ENCODE measurements at regions not wholly inside any gene's neighbourhood (a gene's known extent, or its start where the extent isn't known, plus 50 kb on each side); places are given as distances from the start of the nearest gene placed in this dataset.

DNA sequence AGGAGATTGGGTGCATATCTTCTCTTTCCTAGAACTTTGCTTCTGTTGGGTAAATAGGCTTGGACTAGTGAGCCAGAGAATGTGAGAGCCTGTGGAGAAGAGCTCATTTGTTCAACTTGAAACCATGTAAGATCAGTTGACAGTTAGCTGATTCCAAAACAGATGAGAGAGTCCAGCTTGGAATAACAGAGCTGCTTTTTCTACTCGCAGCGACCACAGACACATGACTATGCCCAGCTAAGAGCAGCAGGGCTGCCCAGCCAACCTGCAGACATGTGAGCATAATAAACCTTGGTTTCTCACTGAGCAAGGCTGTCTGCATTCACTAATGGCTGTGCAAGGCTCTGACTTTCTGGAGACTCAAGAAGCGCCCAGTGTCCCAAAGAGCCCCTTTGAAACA is 209.2 kb downstream of the C12orf75 start:
- no peak for DNase-seq

DNA sequence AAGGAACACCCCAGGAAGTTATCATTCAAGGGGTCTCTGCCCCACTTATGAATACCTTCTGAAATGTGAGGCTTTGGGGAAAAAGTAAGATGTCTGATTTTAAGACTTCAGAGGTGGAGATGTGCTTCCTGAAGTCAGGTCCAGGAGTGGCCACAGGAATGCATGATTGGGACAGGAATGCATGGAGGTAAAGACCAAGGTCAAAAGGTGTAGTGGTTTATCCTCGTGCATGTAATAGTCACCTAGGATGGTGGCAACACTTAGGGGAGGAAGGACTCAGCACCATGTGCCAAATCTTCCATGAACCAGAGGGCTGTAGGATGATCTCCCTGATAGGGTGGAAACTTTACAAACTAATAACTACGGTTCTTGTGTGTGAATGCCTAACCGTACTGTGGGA is 217.3 kb downstream of the C12orf75 start:
- no peak for DNase-seq

DNA sequence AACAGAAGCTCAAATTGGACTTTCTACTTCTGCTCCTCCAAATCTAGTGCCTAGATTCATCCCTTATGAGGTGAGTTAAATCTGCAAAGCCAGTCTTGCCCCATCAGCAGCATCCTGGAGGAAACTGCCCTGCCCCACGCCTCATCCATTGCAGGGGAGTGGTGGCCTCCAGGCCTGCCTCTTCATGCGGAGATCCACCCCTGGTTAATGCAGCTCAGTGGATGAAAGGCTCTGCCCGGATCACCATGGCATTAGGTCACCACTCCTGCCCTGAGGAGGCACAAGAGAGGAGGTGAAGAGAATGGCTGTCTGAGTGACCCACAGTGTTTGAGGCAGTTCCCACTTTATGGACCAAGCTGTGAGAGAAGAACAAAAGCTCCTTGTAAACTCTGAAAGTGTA is 218.1 kb downstream of the C12orf75 start:
- no peak for DNase-seq

DNA sequence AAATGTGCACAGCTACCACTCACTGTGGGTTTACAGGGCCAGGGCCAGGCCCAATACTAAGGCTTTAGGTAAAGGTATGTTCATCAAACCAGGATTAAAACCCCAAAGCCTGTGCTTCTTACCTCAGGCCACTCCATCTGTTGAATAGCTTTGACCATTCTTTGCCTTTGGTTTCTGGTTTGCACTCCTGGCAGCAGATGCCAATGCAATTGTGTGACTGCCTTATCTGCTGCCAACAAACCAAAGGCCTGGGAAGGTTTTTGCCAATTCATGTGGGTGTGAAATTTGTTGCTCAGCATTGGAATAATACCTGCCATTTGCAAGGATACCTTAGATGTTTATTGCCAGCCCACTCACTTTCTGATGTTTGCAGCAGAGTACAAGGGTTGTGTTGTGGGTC is 221.6 kb downstream of the C12orf75 start:
- no peak for DNase-seq

DNA sequence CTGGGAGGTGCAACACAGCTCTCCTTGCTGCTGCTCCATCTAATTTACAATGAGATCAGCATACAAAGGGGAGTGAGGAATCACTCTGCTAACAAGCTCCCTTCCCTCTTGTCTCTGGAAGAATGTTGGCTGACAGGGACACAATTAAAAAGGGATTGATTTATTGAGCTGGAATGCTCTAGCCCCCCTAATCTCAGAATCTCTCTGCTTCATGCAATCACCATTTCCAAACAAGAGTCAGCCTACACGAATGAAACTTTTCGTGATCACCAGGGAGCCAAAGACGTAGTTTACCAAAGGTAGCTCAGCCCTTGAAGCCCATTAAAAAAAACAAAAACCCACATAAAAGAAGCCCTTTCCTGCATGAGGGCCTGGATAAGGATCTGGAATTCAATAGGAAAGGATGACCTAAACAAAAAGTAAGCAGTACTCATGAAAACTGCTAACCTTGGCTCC is 223.8 kb downstream of the C12orf75 start:
- DNase-seq, result no peak

DNA sequence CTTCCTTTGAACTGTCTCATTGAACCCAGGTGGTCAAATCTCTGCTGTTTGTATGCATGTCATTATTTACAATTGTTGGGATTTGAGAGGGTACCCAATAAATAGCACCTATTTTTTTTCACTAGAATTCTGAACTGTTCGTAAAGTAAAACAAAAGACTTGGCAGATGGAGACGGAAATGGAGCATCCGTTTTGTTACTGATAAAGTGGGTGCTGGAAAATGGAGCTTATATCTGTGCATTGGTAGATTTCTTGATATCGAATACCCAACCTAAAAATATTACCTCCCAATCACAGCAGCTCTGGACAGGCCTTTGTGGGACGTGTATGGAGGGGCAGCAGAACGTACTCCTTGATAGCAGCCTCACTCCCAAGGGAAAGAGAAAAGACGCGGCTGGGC is 224.4 kb downstream of the C12orf75 start:
- no peak for DNase-seq

DNA sequence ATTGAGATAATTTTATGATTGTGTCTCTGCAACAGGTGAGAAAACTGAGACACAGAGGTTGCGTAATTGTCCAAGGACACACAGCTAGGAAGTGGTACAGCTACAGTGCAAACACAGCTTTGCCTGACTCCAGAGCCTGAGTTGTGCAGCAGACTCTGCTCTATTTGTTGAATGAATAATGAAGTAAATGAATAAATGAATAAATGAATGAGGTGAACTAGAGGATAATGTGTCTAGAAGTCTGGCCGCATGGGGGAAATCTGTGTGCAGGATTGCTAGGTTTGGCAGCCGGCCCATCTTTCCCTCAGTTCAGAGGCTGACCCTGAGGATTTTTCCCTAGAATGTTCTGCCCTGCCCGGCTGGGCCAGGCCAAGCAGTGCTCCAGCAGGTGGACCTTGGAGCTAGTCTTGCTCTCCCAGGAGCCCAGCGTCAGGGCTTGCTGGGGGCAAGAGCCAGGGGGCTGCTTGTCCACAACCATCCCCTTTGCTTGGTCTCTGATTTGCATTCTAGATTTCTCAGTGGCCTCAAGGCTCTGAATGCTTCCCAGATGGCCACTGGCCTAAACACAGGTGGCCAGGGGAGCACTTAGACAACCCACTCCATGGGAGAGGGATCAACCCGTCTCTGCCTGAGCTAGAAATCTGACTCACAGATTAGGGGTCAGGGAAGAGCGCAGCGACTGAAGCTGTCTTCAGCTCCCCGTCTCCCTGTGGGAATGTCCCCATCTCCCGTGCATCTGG is 225.2 kb downstream of the C12orf75 start:
- no peak for DNase-seq

DNA sequence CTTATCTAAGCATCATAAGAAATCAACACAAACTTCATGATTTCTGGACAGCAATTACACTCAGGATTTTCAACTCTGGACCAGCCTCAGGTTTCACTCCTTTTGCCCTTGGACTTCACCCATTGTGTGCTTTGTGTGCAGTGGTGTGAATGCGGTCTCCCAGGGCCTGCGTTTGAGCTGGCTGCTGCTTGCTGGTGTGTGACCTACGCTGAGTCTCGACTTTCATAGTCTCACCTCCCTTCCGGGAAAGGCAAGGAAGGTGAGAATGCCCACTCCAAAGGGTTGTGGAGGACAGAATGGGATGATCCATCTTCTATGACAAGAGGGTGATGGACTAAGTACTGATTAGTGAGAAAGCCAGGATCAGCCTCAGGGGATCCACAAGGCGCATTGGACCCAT is 228.8 kb downstream of the C12orf75 start:
- DNase-seq, result no peak

DNA sequence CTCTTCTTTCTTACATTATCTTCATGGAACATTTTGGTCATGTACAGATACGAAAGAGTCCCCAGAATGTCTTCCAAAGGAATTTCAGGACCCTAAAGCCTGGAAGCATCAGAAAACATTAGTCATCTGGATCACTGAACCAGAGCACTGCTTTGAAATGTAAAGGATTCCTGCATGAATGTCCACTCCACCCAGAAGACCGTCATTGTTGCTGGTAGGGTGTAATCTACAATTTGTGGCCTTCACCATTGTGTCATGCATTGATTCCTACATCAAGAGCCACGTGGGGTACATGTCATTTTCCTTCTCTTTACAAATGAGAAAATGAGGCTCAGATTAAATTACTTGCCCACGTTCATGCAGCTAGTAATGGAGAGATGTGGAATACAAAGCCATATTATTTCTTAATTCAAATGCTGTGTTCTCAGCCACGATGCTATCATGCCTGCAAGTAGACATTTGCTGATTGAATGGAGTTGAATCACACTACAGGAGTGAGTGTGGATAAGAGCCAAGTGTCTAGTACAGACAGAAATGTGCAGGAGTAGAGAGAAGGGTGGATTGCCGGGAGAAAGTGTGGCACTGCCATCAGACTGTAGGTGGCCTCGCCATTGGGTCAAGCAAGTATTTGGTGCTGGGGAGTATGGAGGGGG is 231.2 kb downstream of the C12orf75 start:
- no peak for DNase-seq

DNA sequence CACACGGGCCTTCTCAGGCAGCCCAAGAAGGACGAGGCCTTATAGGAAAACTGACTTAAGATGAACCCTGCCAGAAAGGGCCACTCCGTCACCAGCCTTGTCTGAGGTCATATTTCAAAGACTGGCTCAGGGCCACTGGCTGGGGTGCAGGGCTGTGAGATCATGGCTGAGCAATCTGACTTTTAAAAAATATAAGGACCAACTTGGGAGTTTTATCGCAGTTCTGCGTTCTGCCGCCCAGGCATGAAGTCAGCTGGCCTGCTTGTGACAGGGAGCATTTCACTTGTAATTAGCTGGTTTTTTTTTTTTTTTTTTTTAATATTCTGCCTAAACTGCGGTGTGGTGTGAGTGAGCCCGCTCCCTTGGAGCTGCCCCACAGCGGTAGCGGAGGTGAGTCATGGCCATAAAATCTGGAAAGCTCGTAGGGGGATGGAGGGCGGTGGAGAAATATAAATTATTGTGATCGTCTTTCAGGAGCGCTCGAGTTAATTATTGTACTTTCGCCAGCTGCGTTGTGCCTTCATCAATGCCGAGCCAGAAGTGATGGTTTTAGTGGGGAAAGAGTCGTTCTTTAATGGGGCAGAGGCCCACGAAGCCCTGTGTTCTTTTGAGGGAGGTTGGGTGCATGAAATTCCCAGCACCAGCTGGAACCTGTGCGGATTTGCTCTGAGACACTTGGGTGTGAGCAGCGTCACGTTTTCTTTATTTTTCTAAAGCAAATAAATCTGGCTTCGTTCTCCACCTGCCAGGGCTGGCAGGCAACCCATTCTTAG is 231.9 kb downstream of the C12orf75 start:
- DNase-seq, result no peak

DNA sequence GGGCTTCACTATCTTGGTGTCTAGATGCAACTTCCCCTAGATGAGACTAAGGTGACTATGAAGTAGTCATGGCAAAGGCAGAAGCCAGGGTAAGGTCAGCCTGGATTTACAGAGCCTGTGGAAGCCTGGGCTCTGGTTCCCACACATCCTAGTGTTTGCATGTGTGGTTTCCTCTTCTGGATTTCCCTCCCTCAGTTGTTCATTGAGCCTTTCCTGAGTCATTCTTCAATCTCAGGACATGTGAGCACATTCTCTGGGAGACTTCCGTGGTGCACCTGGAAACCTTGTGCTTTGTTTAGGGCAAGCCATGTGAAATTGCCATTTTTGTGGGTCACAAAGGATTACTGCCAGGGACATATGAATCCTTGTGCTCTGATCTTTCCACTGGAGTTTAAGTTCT is 236.6 kb downstream of the C12orf75 start:
- DNase-seq, result no peak

DNA sequence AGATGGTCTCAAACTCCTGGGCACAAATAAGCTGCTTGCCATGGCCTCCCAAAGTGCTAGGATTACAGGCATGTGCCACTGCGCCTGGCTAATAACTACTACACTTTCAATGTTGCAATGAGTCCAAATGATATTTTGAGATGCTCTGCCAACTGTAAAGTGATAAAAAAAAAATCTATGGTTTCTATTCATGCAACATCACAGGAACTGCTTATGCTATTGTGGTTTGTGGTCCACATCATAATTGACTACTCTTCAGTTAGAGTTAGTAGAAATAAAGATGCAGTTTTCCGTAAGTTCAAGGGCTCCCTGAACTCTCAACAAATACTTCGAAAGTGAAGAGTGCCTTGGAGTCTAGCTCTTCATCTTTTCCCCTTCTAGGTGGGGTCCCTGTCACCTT is 239.4 kb downstream of the C12orf75 start:
- DNase-seq, result no peak

DNA sequence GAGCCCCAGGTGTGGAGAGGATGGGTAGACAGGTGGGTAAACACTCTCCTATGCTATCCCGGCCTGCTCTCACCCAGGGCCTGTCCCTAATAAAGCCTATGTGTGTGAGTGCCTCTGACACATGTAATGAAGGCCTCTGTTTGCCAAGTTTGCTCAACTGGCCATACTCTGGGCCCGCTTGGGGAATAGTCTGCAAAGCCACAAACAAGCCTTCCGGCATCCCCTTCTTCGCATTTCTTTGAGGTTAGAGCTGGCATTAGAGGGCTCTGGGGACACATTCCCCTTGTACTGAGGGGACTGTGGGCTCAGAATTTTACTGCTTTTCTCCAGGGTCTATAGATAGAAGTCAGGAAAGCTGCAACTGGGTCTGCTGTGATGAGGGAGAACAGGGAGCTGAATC is 240.5 kb downstream of the C12orf75 start:
- DNase-seq, result no peak

DNA sequence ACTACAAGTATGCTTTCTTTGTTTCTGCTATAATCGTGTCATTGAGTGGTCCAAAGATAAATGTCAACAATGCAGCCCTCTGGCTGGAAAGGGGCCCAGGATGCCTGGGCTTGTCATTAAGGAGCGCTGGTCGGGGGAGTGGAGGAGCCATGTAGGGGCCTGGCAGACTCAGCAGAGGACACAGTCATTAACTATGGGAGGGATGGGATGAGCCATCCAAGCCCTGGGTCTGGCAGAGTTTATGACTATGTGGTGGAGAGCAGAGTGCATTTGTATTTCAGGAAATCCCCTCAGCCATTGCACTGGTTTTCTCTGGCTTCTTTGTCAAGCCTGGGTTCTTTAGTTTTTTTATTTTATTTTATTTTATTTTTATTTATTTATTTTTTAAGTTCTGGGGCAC is 243.1 kb downstream of the C12orf75 start:
- DNase-seq, result no peak

DNA sequence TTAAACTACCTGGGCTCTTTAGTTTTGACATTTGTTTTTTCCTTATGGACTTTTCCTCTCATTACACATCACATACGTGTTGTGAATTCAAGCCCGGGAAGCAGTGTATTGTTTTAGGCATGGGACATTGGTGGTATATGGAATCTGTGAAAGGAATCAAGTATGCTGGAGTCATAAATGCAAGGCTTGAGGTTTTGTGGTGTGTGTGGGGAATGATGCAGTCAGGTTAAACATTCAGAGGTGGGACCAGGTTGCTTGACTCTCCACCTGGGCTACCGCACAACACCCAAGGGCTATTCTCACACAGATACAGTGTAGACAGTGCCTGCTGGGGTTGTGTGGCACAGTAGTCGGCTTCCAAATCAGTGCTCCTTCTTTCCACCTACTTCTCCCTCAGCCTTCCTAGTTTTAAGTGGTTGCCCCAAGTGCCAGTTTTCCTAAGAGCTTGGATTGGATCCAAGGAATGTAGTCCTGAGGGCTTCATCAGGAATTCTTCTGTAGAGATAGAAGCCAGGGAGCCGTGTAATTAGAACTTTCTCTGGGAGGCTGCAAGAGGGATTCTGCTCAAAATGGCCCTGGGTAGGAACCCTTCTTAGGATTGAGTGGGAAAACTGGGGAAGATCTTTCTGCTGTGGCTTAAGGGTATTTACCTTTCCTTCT is 243.7 kb downstream of the C12orf75 start:
- no peak for DNase-seq

DNA sequence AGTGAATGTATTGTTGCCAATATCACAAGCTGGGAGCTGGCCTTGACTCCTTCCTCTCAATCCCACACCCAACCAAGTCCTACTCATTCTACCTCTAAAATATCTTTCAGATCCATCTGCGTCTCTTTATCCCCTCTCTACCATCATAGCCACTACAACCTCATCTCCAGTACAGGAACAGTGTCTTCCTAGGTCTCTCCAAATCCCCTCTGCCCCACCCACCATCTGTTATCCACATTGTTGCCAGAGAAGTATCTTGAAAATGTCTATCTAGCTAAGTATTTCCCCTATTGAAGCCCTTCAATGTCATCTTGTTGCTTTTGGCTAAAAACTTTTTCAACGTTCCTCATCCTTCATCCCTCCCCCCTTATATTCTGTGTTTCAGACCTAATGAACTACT is 244.7 kb downstream of the C12orf75 start:
- DNase-seq, result no peak

DNA sequence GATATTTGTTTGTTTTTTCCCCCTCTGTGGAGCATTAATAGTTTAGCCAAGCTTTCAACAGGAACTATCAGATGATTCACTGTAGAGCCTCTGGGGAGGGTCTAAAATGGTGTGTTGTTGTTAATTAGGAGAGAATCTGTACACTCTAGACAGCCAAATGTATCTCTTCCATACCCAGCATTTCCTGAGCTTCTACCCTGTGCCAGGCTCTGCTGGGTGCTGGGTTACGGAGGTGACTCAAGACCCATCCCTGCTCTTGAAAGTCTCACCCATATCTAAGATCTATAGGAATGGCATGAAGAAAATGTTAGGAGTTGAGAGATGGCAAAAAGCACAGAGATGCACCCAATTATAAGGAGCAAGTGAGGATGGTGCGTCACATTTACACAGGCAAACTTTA is 245.8 kb downstream of the C12orf75 start:
- no peak for DNase-seq

DNA sequence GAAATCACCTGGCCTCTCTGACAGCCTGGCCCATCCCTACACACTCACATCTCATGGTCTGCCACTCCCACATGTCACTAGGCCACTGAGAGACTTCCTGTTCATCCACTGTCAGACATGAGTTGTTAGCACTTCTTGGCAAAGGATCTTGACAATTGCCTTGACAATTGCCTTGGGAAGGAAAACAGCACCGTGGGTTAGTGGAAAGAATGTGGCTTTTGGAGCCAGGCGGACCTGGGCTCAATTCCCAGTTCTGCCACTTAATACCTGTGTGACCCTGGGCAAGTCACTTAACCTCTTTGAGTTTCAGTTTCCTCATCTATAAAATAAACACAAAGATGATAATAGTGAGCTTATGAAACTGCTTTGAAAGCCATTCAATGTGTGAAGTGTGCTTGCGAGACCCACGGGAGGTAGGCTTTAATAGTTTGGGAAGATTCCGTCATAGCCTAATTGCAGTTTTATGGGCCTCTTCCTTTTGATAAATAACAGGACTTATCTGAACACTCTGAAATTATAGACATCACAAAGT is 250.4 kb downstream of the C12orf75 start:
- peak in 1 of 2 experiments; percentile 7 for DNase-seq

DNA sequence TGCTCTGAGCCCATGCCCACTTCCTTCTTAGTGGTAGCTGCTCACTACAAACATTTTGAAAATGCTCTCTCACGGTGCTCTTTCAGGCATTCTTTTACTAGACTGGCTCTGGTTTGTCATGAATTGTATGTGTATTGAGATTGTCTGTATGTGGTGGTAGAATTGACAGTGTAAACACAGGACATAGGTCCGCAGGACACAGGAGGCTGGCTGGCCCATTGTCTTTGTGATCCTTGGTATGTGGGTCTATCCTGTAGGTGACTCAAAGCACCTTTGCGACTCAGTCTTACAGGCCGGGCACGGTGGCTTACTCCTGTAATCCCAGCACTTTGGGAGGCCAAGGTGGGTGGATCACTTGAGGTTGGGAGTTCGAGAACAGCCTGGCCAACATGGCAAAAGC is 250.9 kb downstream of the C12orf75 start:
- DNase-seq, result no peak

DNA sequence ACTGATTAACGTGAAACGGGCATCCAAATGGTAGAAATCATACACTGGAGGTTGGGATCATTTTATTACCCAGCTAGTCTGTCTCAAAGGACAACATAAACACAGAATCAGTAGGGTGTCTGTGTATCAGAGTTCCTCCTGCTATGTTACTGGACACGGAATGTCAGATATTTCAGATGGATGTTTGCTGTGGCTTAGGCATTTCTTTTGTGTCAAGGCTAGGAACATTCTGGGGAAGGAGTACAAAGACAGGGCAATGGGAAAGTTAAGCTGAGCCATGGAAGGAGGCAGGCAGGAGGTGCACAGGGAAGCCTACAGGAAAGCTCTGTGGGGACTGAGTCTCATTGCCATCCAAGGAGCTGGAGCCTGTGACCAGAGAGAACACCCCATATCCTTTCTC is 254.6 kb downstream of the C12orf75 start:
- no peak for DNase-seq

DNA sequence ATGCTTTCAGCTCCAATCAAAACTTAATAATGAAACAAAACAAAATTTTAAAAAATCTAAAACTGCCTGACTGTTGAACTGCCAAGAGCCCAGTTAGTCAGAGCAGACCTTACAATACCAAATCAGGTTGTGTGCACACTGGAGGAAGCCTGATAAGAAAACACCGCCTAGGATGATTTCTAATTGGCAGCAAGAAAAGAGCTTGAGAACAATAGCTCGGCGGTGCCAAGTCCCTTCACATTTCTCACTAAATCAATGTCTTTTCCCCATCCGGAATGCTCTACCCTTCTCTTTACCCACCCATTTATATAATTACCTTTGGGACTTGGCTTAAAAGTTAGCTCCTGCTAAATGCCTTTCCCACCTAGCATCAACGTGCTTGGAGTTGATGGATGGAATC is 256.7 kb downstream of the C12orf75 start:
- DNase-seq, result no peak

DNA sequence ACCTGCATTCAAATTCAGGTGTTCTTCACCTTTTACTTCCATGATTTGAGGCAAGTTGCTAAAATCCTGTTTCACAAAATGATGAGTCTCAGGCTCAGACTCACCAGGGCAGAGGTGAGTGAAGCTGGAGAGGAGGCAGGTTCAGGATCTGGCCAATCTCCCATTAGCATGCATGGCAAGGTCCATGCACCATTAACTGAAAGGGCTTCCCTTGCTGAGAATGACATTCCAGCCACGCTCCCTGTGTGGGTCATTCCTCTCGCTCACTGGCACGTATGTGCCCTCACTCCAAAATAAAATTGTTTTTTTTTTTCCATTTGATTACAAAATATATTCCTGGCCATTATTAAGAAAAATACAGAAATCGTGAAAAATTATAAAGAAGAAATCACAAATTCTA is 257.6 kb downstream of the C12orf75 start:
- DNase-seq, result no peak

DNA sequence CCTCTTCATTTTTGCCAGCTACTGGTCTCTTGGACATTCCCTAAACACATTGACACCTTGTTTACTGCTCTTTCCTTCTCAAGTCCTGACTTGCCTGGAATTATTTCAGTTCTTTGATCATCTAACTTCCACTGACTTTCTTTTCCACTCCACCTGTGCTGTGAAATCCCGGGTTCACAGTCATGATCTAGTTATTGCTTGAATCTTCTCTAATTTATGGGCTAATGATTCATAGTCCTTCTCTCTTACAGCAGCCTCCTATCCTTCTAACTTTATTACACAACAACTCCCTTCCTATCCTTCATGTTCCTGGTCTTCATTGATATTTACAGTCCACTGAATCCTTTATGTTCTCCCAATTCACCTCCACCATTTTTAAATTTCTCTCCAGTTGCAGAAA is 260.1 kb downstream of the C12orf75 start:
- no peak for DNase-seq

Measured in NCI-H187 (cell line).